ENCODE measurements at regions not wholly inside any gene's neighbourhood (a gene's known extent, or its start where the extent isn't known, plus 50 kb on each side); places are given as distances from the start of the nearest gene placed in this dataset.

DNA sequence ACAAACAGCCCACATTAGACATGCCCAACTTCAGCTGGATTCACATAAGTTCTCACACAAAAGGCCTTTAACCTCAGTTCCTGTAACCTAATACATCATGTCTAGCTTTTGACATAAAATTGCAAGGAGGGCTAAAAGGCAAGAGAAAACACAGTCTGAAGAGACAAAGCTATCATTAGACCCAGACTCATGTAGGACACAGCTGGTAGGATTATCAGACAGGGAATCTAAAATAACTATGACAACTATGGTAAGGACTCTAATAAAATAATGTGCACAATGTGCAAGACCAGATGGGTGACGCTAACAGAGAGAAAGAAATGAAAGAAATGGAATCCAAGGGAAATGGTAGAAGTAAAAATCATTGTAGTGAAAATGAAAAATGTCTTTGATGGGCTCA, 643.2 kb upstream of the RAB6C start:
- Histone ChIP-seq H3K4me3 (ENCODE audit: low read length) (no peak overlapping the region), H3K4me1 (ENCODE audit: control insufficient read depth, low read length) (no peaks in the 10 kb centered on the region), H3K27me3 (ENCODE audit: control insufficient read depth, low read length) (no peaks in the 10 kb centered on the region), H3K9me3 (ENCODE audit: control insufficient read depth, insufficient read depth, low read length) (no peaks in the 10 kb centered on the region), H3F3A (ENCODE audit: control insufficient read depth, insufficient read depth) (no peaks in the 10 kb centered on the region), H3K4me2 (ENCODE audit: low read length) (no peak overlapping the region), H3K36me3 (ENCODE audit: control insufficient read depth, low read length) (no peaks in the 10 kb centered on the region), H4K20me1 (ENCODE audit: control insufficient read depth, insufficient read depth, low read depth, low read length) (no peaks in the 10 kb centered on the region), H3K9me2 (replicated peaks; ENCODE audit: control insufficient read depth, low read length) (no peaks in the 10 kb centered on the region; the same call in 1 of the 2 replicates), H3K79me2 (ENCODE audit: control insufficient read depth, low read length) (no peaks in the 10 kb centered on the region), H3K27ac (ENCODE audit: low read depth, low read length) (no peak overlapping the region)
- TF ChIP-seq EZH2phosphoT487 (IDR thresholded peaks at IDR 0.05; ENCODE audit: borderline replicate concordance, low read length) = no peak
- TF ChIP-seq, protein P1, sequence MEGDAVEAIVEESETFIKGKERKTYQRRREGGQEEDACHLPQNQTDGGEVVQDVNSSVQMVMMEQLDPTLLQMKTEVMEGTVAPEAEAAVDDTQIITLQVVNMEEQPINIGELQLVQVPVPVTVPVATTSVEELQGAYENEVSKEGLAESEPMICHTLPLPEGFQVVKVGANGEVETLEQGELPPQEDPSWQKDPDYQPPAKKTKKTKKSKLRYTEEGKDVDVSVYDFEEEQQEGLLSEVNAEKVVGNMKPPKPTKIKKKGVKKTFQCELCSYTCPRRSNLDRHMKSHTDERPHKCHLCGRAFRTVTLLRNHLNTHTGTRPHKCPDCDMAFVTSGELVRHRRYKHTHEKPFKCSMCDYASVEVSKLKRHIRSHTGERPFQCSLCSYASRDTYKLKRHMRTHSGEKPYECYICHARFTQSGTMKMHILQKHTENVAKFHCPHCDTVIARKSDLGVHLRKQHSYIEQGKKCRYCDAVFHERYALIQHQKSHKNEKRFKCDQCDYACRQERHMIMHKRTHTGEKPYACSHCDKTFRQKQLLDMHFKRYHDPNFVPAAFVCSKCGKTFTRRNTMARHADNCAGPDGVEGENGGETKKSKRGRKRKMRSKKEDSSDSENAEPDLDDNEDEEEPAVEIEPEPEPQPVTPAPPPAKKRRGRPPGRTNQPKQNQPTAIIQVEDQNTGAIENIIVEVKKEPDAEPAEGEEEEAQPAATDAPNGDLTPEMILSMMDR (IDR thresholded peaks at IDR 0.05; ENCODE audit: low read depth, low read length, poor library complexity, severe bottlenecking) = no peak

DNA sequence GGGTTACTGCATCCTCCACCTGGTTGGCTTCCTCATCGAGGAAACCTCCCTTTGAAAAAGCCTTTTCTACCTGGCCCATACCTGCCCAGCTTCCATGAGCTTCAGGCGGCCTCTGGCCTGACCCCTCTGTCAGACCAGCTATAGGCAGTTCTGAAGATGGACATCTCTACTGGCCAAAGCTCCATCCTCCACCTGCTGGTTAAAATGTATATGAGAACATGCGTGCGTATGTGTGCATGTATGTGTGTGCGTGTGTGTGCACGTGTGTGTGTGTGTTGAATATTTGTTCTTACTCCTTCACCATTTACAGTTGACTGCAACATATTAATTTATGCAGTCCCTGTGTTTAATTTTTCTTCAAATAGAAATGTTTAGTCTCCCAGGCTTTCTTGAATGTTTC, 642.4 kb upstream of the RAB6C start:
- Histone ChIP-seq H3K4me2 (ENCODE audit: low read length) (no peak overlapping the region), H3K4me3 (ENCODE audit: low read length) (no peak overlapping the region), H3K9me2 (replicated peaks; ENCODE audit: control insufficient read depth, low read length) (no peaks in the 10 kb centered on the region; the same call in 1 of the 2 replicates), H3F3A (ENCODE audit: control insufficient read depth, insufficient read depth) (no peaks in the 10 kb centered on the region), H3K27me3 (ENCODE audit: control insufficient read depth, low read length) (no peaks in the 10 kb centered on the region), H3K4me1 (ENCODE audit: control insufficient read depth, low read length) (no peaks in the 10 kb centered on the region), H3K36me3 (ENCODE audit: control insufficient read depth, low read length) (no peaks in the 10 kb centered on the region), H3K79me2 (ENCODE audit: control insufficient read depth, low read length) (no peaks in the 10 kb centered on the region), H3K9me3 (ENCODE audit: control insufficient read depth, insufficient read depth, low read length) (no peaks in the 10 kb centered on the region; the same call in 1 of the 2 replicates), H4K20me1 (ENCODE audit: control insufficient read depth, insufficient read depth, low read depth, low read length) (no peaks in the 10 kb centered on the region), H3K27ac (ENCODE audit: low read depth, low read length) (no peak overlapping the region)
- TF ChIP-seq, protein P1 (IDR thresholded peaks at IDR 0.05; ENCODE audit: low read depth, low read length, poor library complexity, severe bottlenecking) = no peak
- no peak for TF ChIP-seq EZH2phosphoT487 (IDR thresholded peaks at IDR 0.05; ENCODE audit: borderline replicate concordance, low read length)

DNA sequence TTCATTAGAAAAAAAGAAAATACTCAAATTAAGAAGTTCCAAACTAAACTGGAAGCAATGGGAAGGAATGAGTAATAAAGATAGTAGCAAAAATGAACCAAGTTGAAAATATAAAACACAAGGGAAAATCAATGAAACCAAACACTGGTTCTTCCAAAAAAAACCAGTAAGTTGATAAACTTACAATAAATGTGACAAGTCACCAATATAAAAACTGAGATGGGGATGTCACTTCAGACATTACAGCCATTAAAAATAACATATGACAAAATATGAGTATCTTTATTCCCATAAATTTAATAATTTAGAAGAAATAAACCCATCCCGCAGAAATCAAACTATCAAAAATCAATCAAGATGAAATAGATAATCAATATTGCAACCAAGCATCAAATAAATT, 633.9 kb upstream of the RAB6C start:
- TF ChIP-seq, protein P1 (IDR thresholded peaks at IDR 0.05; ENCODE audit: low read depth, low read length, poor library complexity, severe bottlenecking) = no peak
- Histone ChIP-seq H3F3A (ENCODE audit: control insufficient read depth, insufficient read depth) (no peaks in the 10 kb centered on the region), H4K20me1 (ENCODE audit: control insufficient read depth, insufficient read depth, low read depth, low read length) (no peaks in the 10 kb centered on the region), H3K27ac (ENCODE audit: low read depth, low read length) (no peak overlapping the region), H3K36me3 (ENCODE audit: control insufficient read depth, low read length) (no peaks in the 10 kb centered on the region), H3K4me1 (ENCODE audit: control insufficient read depth, low read length) (no peaks in the 10 kb centered on the region), H3K27me3 (ENCODE audit: control insufficient read depth, low read length) (no peaks in the 10 kb centered on the region; the same call in 1 of the 2 replicates), H3K9me2 (replicated peaks; ENCODE audit: control insufficient read depth, low read length) (no peaks in the 10 kb centered on the region), H3K4me2 (ENCODE audit: low read length) (no peak overlapping the region), H3K79me2 (ENCODE audit: control insufficient read depth, low read length) (no peaks in the 10 kb centered on the region), H3K4me3 (ENCODE audit: low read length) (no peak overlapping the region), H3K9me3 (ENCODE audit: control insufficient read depth, insufficient read depth, low read length) (no peaks in the 10 kb centered on the region; the same call in 1 of the 2 replicates)

All from DOHH2 (cell line).